ENCODE measurements at regions not wholly inside any gene's neighbourhood (a gene's known extent, or its start where the extent isn't known, plus 50 kb on each side); places are given as distances from the start of the nearest gene placed in this dataset.

DNA sequence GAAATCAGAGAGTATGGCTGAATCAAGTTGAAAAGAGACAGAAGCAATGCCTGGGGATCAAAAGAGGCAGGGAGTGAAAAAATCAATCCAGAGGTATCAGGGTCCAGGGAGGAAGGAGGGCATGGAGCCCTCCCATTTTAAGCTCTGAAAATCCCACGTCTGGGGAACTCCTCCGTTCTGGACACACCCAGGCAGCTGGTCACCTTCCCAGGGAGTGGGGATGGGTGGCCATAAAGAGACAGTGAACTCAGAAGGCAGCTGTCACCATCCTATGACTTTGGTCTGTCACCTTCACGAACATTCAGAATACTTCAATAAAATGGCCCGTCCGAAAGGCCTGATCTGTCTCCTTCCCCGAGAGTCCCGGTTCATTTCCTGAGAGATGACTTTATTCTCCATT, 71.6 kb downstream of the MAP1LC3B2 start:
- H3K4me1 ChIP-seq (ENCODE audit: control insufficient read depth in 1 of 2, extremely low read depth in 1 of 2, insufficient read depth in 2 of 2, low read length in 2 of 2) = no peaks in the 10 kb centered on the region
- Mint-ChIP-seq H3K9me3 (no peaks in the 10 kb centered on the region), H3K36me3 (no peaks in the 10 kb centered on the region), H3K4me3 (no peak overlapping the region), H3K27me3 (peaks cover 26 to 29% of the 10 kb centered on the region in 2 donors), H3K27ac (no peak overlapping the region), H3K4me1 (peaks cover 0 to 5% (median 2%) of the 10 kb centered on the region in 3 donors)
- ChIA-PET POLR2A (interaction anchor here in 1 of 2 donors (0.6 kb wide), 1 partner anchor 24 kb away, joined by 4 read pairs; no protein-coding TSS in a partner anchor), CTCF (no interaction called here)
- H3K27ac ChIP-seq (ENCODE audit: low read length) = no peak overlapping the region
- no peaks in the 10 kb centered on the region for H3K9me3 ChIP-seq
- no peak for ATAC-seq (replicated peaks in 1 of 4)
- no peaks in the 10 kb centered on the region for H3K36me3 ChIP-seq (ENCODE audit: control insufficient read depth in 2 of 2, extremely low read depth in 1 of 2, insufficient read depth in 1 of 2, low read length in 1 of 2)
- H3K27me3 ChIP-seq (replicated peaks in 1 of 2; ENCODE audit: control insufficient read depth in 2 of 2, extremely low read depth in 1 of 2, insufficient read depth in 2 of 2, low read length in 1 of 2) = peaks cover 0 to 31% of the 10 kb centered on the region in 2 experiments
- 100% methylated on average over 2 of the region's 7 CpGs for WGBS (ENCODE audit: insufficient coverage)
- H3K4me3 ChIP-seq (ENCODE audit: control insufficient read depth in 1 of 2, extremely low read depth in 1 of 2, low read length in 1 of 2) = no peak overlapping the region
- DNase-seq = no peak

DNA sequence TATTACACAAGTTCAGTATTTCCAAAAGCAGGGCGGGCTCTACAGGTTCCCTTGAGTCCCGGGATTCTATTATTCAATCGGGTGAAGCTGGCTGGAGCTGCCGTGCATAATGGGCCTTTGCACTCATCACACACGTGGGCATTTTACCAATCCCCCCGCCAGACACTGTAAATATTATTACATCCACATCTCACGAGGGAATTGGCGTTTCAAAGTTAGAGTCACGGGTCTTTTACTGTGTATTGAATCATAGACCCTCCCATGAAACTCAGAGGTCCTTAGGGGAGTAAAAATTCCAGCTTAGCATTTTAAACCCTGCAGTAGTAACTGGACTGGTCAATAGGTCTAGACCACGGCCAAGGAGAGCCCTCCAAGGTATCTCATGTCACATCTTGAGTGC, 70.3 kb downstream of the MAP1LC3B2 start:
- Mint-ChIP-seq H3K9me3 (no peaks in the 10 kb centered on the region), H3K36me3 (no peaks in the 10 kb centered on the region), H3K4me3 (no peak overlapping the region), H3K27ac (no peak overlapping the region), H3K27me3 (peaks cover 21 to 24% of the 10 kb centered on the region in 2 donors), H3K4me1 (no peaks in the 10 kb centered on the region)
- CTCF ChIA-PET = no interaction called here
- peaks cover 0 to 33% of the 10 kb centered on the region in 2 experiments for H3K27me3 ChIP-seq (replicated peaks in 1 of 2; ENCODE audit: control insufficient read depth in 2 of 2, extremely low read depth in 1 of 2, insufficient read depth in 2 of 2, low read length in 1 of 2)
- H3K9me3 ChIP-seq = no peaks in the 10 kb centered on the region
- no peak overlapping the region for H3K4me3 ChIP-seq (ENCODE audit: control insufficient read depth in 1 of 2, extremely low read depth in 1 of 2, low read length in 1 of 2)
- no peaks in the 10 kb centered on the region for H3K4me1 ChIP-seq (ENCODE audit: control insufficient read depth in 1 of 2, extremely low read depth in 1 of 2, insufficient read depth in 2 of 2, low read length in 2 of 2)
- WGBS (ENCODE audit: insufficient coverage) = 82% methylated on average over 5 of the region's 10 CpGs
- no peak overlapping the region for H3K27ac ChIP-seq (ENCODE audit: low read length)
- ATAC-seq (replicated peaks in 1 of 4) (no peak), DNase-seq (no peak)
- POLR2A ChIA-PET = no interaction called here
- no peaks in the 10 kb centered on the region for H3K36me3 ChIP-seq (ENCODE audit: control insufficient read depth in 2 of 2, extremely low read depth in 1 of 2, insufficient read depth in 1 of 2, low read length in 1 of 2)

DNA sequence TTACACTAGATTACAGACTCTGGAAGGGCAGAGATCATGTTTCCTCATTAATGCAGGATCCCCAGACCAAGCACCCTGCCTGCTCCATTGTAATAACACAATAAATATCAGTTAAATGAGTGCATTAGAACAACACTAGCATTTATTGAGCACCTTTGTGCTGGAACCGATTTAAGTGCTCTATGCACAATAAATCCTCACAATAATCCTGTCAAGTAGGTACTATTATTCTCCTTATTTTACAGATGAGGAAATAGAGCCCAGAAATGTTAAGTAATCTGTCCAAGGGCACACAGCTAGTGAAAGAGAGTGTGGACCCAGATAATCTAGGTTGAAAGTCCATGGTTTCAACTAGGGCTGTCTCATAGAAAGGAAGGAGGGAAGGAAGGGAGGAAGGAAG, 69.8 kb downstream of the MAP1LC3B2 start:
- DNase-seq (no peak), ATAC-seq (replicated peaks in 1 of 4) (no peak)
- no peak overlapping the region for H3K4me3 Mint-ChIP-seq
- ChIA-PET CTCF (interaction anchor here (0.6 to 0.7 kb wide), 2 partner anchors 15 to 372 kb away, joined by 4 read pairs; no protein-coding TSS in a partner anchor), POLR2A (no interaction called here)
- H3K27ac Mint-ChIP-seq = no peak overlapping the region
- H3K9me3 Mint-ChIP-seq = no peaks in the 10 kb centered on the region
- H3K27me3 Mint-ChIP-seq = peaks cover 17 to 23% of the 10 kb centered on the region in 2 donors
- Histone ChIP-seq H3K4me3 (ENCODE audit: control insufficient read depth in 1 of 2, extremely low read depth in 1 of 2, low read length in 1 of 2) (no peak overlapping the region), H3K27ac (ENCODE audit: low read length) (no peak overlapping the region), H3K9me3 (no peaks in the 10 kb centered on the region), H3K36me3 (ENCODE audit: control insufficient read depth in 2 of 2, extremely low read depth in 1 of 2, insufficient read depth in 1 of 2, low read length in 1 of 2) (no peaks in the 10 kb centered on the region), H3K4me1 (ENCODE audit: control insufficient read depth in 1 of 2, extremely low read depth in 1 of 2, insufficient read depth in 2 of 2, low read length in 2 of 2) (no peaks in the 10 kb centered on the region), H3K27me3 (replicated peaks in 1 of 2; ENCODE audit: control insufficient read depth in 2 of 2, extremely low read depth in 1 of 2, insufficient read depth in 2 of 2, low read length in 1 of 2) (peaks cover 0 to 36% of the 10 kb centered on the region in 2 experiments)
- no CpG with 5 or more reads among the region's 1 CpG for WGBS (ENCODE audit: insufficient coverage)
- no peaks in the 10 kb centered on the region for H3K4me1 Mint-ChIP-seq
- no peaks in the 10 kb centered on the region for H3K36me3 Mint-ChIP-seq

DNA sequence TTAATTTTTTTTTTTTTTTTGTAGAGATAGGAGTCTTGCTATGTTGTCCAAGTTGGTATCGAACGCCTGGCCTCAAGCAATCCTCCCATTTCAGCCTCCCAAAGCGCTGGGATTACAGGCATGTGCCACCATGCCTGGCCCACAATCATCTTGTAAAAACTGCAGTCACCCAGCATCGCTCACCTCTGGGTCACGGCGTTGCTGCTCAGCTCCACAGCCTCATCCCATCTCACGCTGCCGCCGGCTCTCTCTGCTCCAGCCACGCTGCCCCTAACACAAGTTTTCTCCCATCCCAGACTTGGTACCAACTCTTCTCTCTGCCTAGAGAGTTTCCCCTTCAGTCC, 69.2 kb downstream of the MAP1LC3B2 start:
- no peak for DNase-seq
- ATAC-seq (replicated peaks in 1 of 4) = no peak
- H3K9me3 ChIP-seq = no peaks in the 10 kb centered on the region
- no peak overlapping the region for H3K27ac Mint-ChIP-seq
- no peaks in the 10 kb centered on the region for H3K36me3 ChIP-seq (ENCODE audit: control insufficient read depth in 2 of 2, extremely low read depth in 1 of 2, insufficient read depth in 1 of 2, low read length in 1 of 2)
- ChIA-PET POLR2A (no interaction called here), CTCF (interaction anchor here in 1 of 2 donors (0.6 kb wide), 1 partner anchor 371 kb away, joined by 4 read pairs; no protein-coding TSS in a partner anchor)
- no peak overlapping the region for H3K27ac ChIP-seq (ENCODE audit: low read length)
- no peaks in the 10 kb centered on the region for H3K4me1 Mint-ChIP-seq
- H3K27me3 Mint-ChIP-seq = peaks cover 14 to 20% of the 10 kb centered on the region in 2 donors
- H3K9me3 Mint-ChIP-seq = peaks cover 0 to 3% (median 1%) of the 10 kb centered on the region in 3 donors
- 95% methylated on average over 10 of the region's 10 CpGs for WGBS (ENCODE audit: insufficient coverage)
- peaks cover 0 to 37% of the 10 kb centered on the region in 2 experiments for H3K27me3 ChIP-seq (replicated peaks in 1 of 2; ENCODE audit: control insufficient read depth in 2 of 2, extremely low read depth in 1 of 2, insufficient read depth in 2 of 2, low read length in 1 of 2)
- H3K36me3 Mint-ChIP-seq = no peaks in the 10 kb centered on the region
- no peak overlapping the region for H3K4me3 Mint-ChIP-seq
- H3K4me1 ChIP-seq (ENCODE audit: control insufficient read depth in 1 of 2, extremely low read depth in 1 of 2, insufficient read depth in 2 of 2, low read length in 2 of 2) = no peaks in the 10 kb centered on the region
- no peak overlapping the region for H3K4me3 ChIP-seq (ENCODE audit: control insufficient read depth in 1 of 2, extremely low read depth in 1 of 2, low read length in 1 of 2)
